HepG2 (cell line): ENCODE measurements at regions not wholly inside any gene's neighbourhood (a gene's known extent, or its start where the extent isn't known, plus 50 kb on each side); places are given as distances from the start of the nearest gene placed in this dataset.

Source experiments
- ATAC-seq: fragments of 200-7000 bp; cut with Tn5 transposase; 3 replicates; pipeline ENCODE4 v1.9.1; 2020; ENCODE audit warnings: mild to moderate bottlenecking, moderate library complexity
- BruUV-seq: library from RNA; stranded (reverse); fragments of 400-500 nt; replicated peaks from 2 replicates; lab custom pipeline; 2021; lab: Mats Ljungman, UMichigan
- CTCF ChIA-PET: fragments of 300-600 bp; formaldehyde crosslinking; extraction: SDS; loops from one replicate; lab custom pipeline; 2021; ENCODE audit warnings: low total read pairs, inconsistent platforms, low intra/inter-chr PET ratio; lab: Yijun Ruan, JAX
- POLR2A ChIA-PET: fragments of 350-600 bp; sonication (Branson Sonifier 250); formaldehyde crosslinking; loops from one replicate; lab custom pipeline; 2020; ENCODE audit warnings: antibody characterized with exemption, inconsistent platforms; lab: Yijun Ruan, JAX
- DNase-seq: peaks from one replicate; pipeline ENCODE4 v3.0.0-alpha.2; 2015; ENCODE audit warnings: low spot score
- FAIRE-seq: peaks from 3 replicates; lab custom pipeline; 2011; peaks lifted over from hg19 to GRCh38; lab: Jason Lieb, UNC
- H2AFZ ChIP-seq: one replicate; pipeline ENCODE4 v1.6.1; 2011; ENCODE audit warnings: low read length, inconsistent platforms
- H3K27ac ChIP-seq: fragments of 300-600 bp; 3 replicates; pipeline ENCODE4 v1.8.0; 2011; ENCODE audit warnings: mixed run types, mild to moderate bottlenecking, mixed read lengths, low read length, inconsistent platforms; ENCODE audit not compliant: insufficient read depth; ENCODE audit errors: extremely low read length
- H3K27me3 ChIP-seq, 2 experiments: fragments of 200-600 bp in 1 of 2; 2 replicates in 1 of 2; 3 replicates in 1 of 2; pipeline versions ENCODE4 v1.6.0 to v1.8.0; 2011; ENCODE audit warnings: low read length in 2 of 2, mild to moderate bottlenecking in 2 of 2, moderate library complexity in 2 of 2, inconsistent platforms in 1 of 2; ENCODE audit not compliant: insufficient read depth in 2 of 2, control insufficient read depth in 1 of 2
- H3K36me3 ChIP-seq, 2 experiments: fragments of 200-600 bp in 1 of 2; replicated peaks in 1 of 2; 2 replicates in 1 of 2; 3 replicates in 1 of 2; pipeline versions ENCODE4 v1.5.1 to v1.8.0; 2011; ENCODE audit warnings: low read length in 2 of 2, inconsistent platforms in 1 of 2; ENCODE audit not compliant: insufficient read depth in 2 of 2, control insufficient read depth in 1 of 2
- H3K4me1 ChIP-seq: 2 replicates; pipeline ENCODE4 v1.5.1; 2012; ENCODE audit warnings: low read length, inconsistent platforms; ENCODE audit not compliant: insufficient read depth
- H3K4me2 ChIP-seq: 2 replicates; pipeline ENCODE4 v1.6.0; 2011; ENCODE audit warnings: low read depth, low read length, inconsistent platforms
- H3K4me3 ChIP-seq, 3 experiments: fragments of 200-600 bp in 1 of 3; sonication (generic), shearing (Covaris generic) in 1 of 3; replicated peaks in 1 of 3; 2 replicates each; pipeline ENCODE4 v1.5.1; 2011 to 2016; ENCODE audit warnings: low read length in 3 of 3, inconsistent platforms in 2 of 3, low read depth in 2 of 3, mild to moderate bottlenecking in 2 of 3, control low read depth in 1 of 3, mixed read lengths in 1 of 3; ENCODE audit not compliant: insufficient read depth in 1 of 3
- H3K79me2 ChIP-seq: one replicate; pipeline ENCODE4 v1.6.1; 2011; ENCODE audit warnings: low read length, inconsistent platforms; ENCODE audit not compliant: insufficient read depth
- H3K9ac ChIP-seq: 2 replicates; pipeline ENCODE4 v1.6.0; 2011; ENCODE audit warnings: mild to moderate bottlenecking, low read depth, low read length, inconsistent platforms; ENCODE audit not compliant: insufficient read depth
- H3K9me3 ChIP-seq: 2 replicates; pipeline ENCODE4 v1.5.1; 2012; ENCODE audit warnings: mild to moderate bottlenecking, low read length
- H4K20me1 ChIP-seq: 2 replicates; pipeline ENCODE4 v1.6.0; 2011; ENCODE audit warnings: inconsistent platforms, mild to moderate bottlenecking, low read length, moderate library complexity; ENCODE audit not compliant: insufficient read depth
- CTCF ChIP-seq: sonication (generic); formaldehyde crosslinking; IDR thresholded peaks from 2 replicates; pipeline ENCODE4 v1.5.0; 2020; ENCODE audit warnings: mild to moderate bottlenecking, missing genetic modification reagents, moderate library complexity
- EHMT2 ChIP-seq: fragments of 200-600 bp; sonication (generic); IDR thresholded peaks from 2 replicates; pipeline ENCODE4 v1.7.0; 2017; ENCODE audit warnings: antibody characterized with exemption, low read depth, low read length, borderline replicate concordance
- HNF4A ChIP-seq: sonication (generic); formaldehyde crosslinking; IDR thresholded peaks from 2 replicates; pipeline ENCODE4 v1.4.0; 2020; ENCODE audit warnings: missing genetic modification reagents
- POGZ ChIP-seq: sonication (generic); formaldehyde crosslinking; IDR thresholded peaks from 2 replicates; pipeline ENCODE4 v1.4.0; 2020; ENCODE audit warnings: mild to moderate bottlenecking, missing genetic modification reagents
- SMC3 ChIP-seq: IDR thresholded peaks from 2 replicates; pipeline ENCODE4 v1.6.1; 2011; ENCODE audit warnings: low read length, improper control_type of control experiment
- SRF ChIP-seq: IDR thresholded peaks from 2 replicates; pipeline ENCODE4 v1.6.1; 2011; ENCODE audit warnings: mild to moderate bottlenecking, low read depth, low read length, moderate library complexity
- STAG1 ChIP-seq: sonication (generic); formaldehyde crosslinking; IDR thresholded peaks from 2 replicates; pipeline ENCODE4 v1.4.0; 2020; ENCODE audit warnings: missing genetic modification reagents
- ZMYM4 ChIP-seq: sonication (generic); formaldehyde crosslinking; IDR thresholded peaks from 2 replicates; pipeline ENCODE4 v1.8.1; 2023; ENCODE audit warnings: mild to moderate bottlenecking, missing genetic modification reagents
- ZNF333 ChIP-seq: sonication (generic); formaldehyde crosslinking; IDR thresholded peaks from 2 replicates; pipeline ENCODE4 v1.4.0; 2020; ENCODE audit warnings: mild to moderate bottlenecking, missing genetic modification reagents, borderline replicate concordance
- ZNF644 ChIP-seq: IDR thresholded peaks from 2 replicates; pipeline ENCODE4 v1.6.1; 2016; ENCODE audit warnings: low read depth
- ZNF724P ChIP-seq: sonication (generic); formaldehyde crosslinking; IDR thresholded peaks from 2 replicates; pipeline ENCODE4 v1.8.0; 2022; ENCODE audit warnings: missing genetic modification reagents, borderline replicate concordance
- WGBS: methylation state at CpG from one replicate; pipeline ENCODE4 v1.1.6; 2017; ENCODE audit warnings: low lambda C conversion rate; 5-methylcytosine and 5-hydroxymethylcytosine counted together
- in situ Hi-C: cut with HindIII; loops from 2 replicates; pipeline ENCODE4 v1.10.0; 2017; ENCODE audit warnings: low pct_unique_long_range_greater_than_20kb; ENCODE audit not compliant: extremely low pct_ligation_motif_present
- intact Hi-C: fragments of 100-400 bp; cut with micrococcal nuclease; formaldehyde crosslinking; loops from one replicate; pipeline ENCODE4 v1.10.0; 2022; ENCODE audit not compliant: unreplicated experiment
- TF ChIP-seq, protein P1 (sequence below): sonication (generic); formaldehyde crosslinking; IDR thresholded peaks from 2 replicates; pipeline ENCODE4 v1.4.0; 2020; ENCODE audit warnings: low read depth, mild to moderate bottlenecking, missing genetic modification reagents

GRCh38 chr18:34942975-34943374 lies 98.2 kb upstream of the MAPRE2 start:
- 57% methylated on average over 7 of the region's 7 CpGs for WGBS
- CTCF ChIA-PET, result no interaction called here
- Histone ChIP-seq H3K4me1 (peaks cover 26% of the 10 kb centered on the region), H3K4me2 (peak overlapping the region; percentile 67), H3K79me2 (no peaks in the 10 kb centered on the region), H3K9me3 (no peaks in the 10 kb centered on the region), H3K27me3 (no peaks in the 10 kb centered on the region), H2AFZ (peak overlapping the region; percentile 65), H3K9ac (no peak overlapping the region), H4K20me1 (no peaks in the 10 kb centered on the region), H3K36me3 (no peaks in the 10 kb centered on the region), H3K27ac (no peak overlapping the region), H3K4me3 (no peak overlapping the region)
- no TSS peak for BruUV-seq
- intact Hi-C loops (no loop called here), in situ Hi-C loops (no loop called here)
- DNase-seq (peak; percentile 28), FAIRE-seq (no peak), ATAC-seq (peak; percentile 47; the same call in 2 of the 3 replicates)
- TF ChIP-seq ZNF724P (CRISPR knock-in tag) (no peak), POGZ (CRISPR knock-in tag) (0 out of 2 replicates have a peak, but pooled peaks have one; percentile 36), EHMT2 (0 out of 2 replicates have a peak, but pooled peaks have one; percentile 58), ZNF644 (CRISPR knock-in tag) (0 out of 2 replicates have a peak, but pooled peaks have one; percentile 6), ZNF333 (CRISPR knock-in tag) (no peak), SRF (no peak), STAG1 (peak; percentile 58), SMC3 (peak; percentile 31; the same call in 1 of the 2 replicates), ZMYM4 (CRISPR knock-in tag) (0 out of 2 replicates have a peak, but pooled peaks have one; percentile 26), CTCF (peak; percentile 56), HNF4A (peak; percentile 59)
- TF ChIP-seq, protein P1, sequence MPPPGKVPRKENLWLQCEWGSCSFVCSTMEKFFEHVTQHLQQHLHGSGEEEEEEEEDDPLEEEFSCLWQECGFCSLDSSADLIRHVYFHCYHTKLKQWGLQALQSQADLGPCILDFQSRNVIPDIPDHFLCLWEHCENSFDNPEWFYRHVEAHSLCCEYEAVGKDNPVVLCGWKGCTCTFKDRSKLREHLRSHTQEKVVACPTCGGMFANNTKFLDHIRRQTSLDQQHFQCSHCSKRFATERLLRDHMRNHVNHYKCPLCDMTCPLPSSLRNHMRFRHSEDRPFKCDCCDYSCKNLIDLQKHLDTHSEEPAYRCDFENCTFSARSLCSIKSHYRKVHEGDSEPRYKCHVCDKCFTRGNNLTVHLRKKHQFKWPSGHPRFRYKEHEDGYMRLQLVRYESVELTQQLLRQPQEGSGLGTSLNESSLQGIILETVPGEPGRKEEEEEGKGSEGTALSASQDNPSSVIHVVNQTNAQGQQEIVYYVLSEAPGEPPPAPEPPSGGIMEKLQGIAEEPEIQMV, result no peak
- POLR2A ChIA-PET, result interaction anchor here (1.2 kb wide), 1 partner anchor 13 kb away, joined by 5 read pairs; no protein-coding TSS in a partner anchor
